T-helper 2 cell treated with Interferon-gamma antibody and Interleukin-4, amounts not matched to agents 5 μg/mL and 100 μg/mL, for 36 hours (primary cell): ENCODE measurements at regions not wholly inside any gene's neighbourhood (a gene's known extent, or its start where the extent isn't known, plus 50 kb on each side); places are given as distances from the start of the nearest gene placed in this dataset.

Experiments
- DNase-seq: peaks from one replicate; pipeline ENCODE4 v3.0.0; 2021; ENCODE audit warnings: low spot score
- H3K27ac Mint-ChIP-seq: one replicate; pipeline ENCODE4 v1.8.0; 2021; ENCODE audit warnings: mild to moderate bottlenecking, mixed read lengths
- H3K27me3 Mint-ChIP-seq: one replicate; pipeline ENCODE4 v1.8.0; 2021; ENCODE audit warnings: low read depth, mixed read lengths
- H3K36me3 Mint-ChIP-seq: one replicate; pipeline ENCODE4 v1.8.0; 2021; ENCODE audit warnings: low read depth, mixed read lengths
- H3K4me1 Mint-ChIP-seq: one replicate; pipeline ENCODE4 v1.8.0; 2021; ENCODE audit warnings: low read depth, mixed read lengths
- H3K4me3 Mint-ChIP-seq: one replicate; pipeline ENCODE4 v1.8.0; 2022; ENCODE audit warnings: mild to moderate bottlenecking, moderate library complexity, mixed read lengths
- H3K9me3 Mint-ChIP-seq: one replicate; pipeline ENCODE4 v1.8.0; 2021; ENCODE audit warnings: mixed read lengths

GRCh38 chr22:49040111-49040510 lies 787.6 kb downstream of the BRD1 start:
- Mint-ChIP-seq H3K36me3 (no peaks in the 10 kb centered on the region), H3K27me3 (no peaks in the 10 kb centered on the region), H3K9me3 (peaks cover 5% of the 10 kb centered on the region), H3K27ac (no peak overlapping the region), H3K4me3 (no peak overlapping the region), H3K4me1 (no peaks in the 10 kb centered on the region)
- no peak for DNase-seq

DNA sequence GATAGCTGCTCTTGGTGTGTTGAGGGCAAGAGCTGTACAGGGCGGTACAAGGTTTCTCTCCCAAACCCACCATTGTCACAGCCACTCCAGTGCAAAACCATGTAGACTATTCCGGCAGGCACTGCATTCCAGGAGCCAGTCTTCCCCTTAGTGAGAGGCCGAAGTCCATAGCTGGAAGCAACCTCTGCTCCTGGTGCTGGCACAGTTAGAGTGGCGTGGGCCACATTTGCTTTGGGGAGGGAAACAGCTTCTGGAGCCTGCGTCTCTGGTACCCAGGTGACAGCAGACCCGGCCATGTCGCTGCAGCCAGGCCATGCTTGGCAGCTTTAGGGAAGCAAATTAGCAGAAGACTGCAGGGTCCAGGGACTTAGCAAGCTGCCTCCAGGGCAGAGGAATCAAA lies 788.0 kb downstream of the BRD1 start:
- DNase-seq = no peak
- no peaks in the 10 kb centered on the region for H3K36me3 Mint-ChIP-seq
- H3K27me3 Mint-ChIP-seq = no peaks in the 10 kb centered on the region
- no peak overlapping the region for H3K4me3 Mint-ChIP-seq
- peaks cover 5% of the 10 kb centered on the region for H3K9me3 Mint-ChIP-seq
- no peaks in the 10 kb centered on the region for H3K4me1 Mint-ChIP-seq
- H3K27ac Mint-ChIP-seq = no peak overlapping the region

- H3K4me3 Mint-ChIP-seq = no peak overlapping the region
- H3K36me3 Mint-ChIP-seq = no peaks in the 10 kb centered on the region
- H3K9me3 Mint-ChIP-seq = peaks cover 5% of the 10 kb centered on the region
- DNase-seq = no peak
- H3K27me3 Mint-ChIP-seq = no peaks in the 10 kb centered on the region
- no peak overlapping the region for H3K27ac Mint-ChIP-seq
- H3K4me1 Mint-ChIP-seq = no peaks in the 10 kb centered on the region
Measured at GRCh38 chr22:49037701-49038245, 789.9 kb downstream of the BRD1 start.

DNA sequence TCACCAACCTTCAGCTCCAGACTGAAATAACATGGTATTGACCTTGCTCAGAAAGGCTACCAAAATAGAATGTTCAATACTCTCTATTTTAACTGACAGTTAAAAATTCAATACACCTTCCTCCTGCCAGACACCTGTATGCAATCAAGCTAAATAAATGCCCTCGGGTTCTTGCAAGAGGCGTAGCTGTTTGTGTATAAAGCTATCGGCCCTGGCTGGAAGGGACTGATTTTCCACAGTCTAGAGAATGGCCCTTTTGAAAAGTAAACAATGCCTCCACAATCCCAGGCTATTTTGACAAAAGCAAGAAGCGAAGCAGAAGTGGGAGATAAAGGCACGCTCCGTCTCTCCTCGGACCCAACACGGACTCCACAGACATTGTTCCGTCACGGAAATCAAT lies 791.2 kb downstream of the BRD1 start:
- H3K4me3 Mint-ChIP-seq = no peak overlapping the region
- H3K36me3 Mint-ChIP-seq = no peaks in the 10 kb centered on the region
- no peak for DNase-seq
- H3K9me3 Mint-ChIP-seq = peaks cover 5% of the 10 kb centered on the region
- no peaks in the 10 kb centered on the region for H3K27me3 Mint-ChIP-seq
- H3K27ac Mint-ChIP-seq = no peak overlapping the region
- H3K4me1 Mint-ChIP-seq = no peaks in the 10 kb centered on the region

GRCh38 chr22:49035818-49036457 lies 791.7 kb downstream of the BRD1 start:
- DNase-seq = no peak
- Mint-ChIP-seq H3K36me3 (no peaks in the 10 kb centered on the region), H3K27ac (no peak overlapping the region), H3K4me1 (no peaks in the 10 kb centered on the region), H3K4me3 (no peak overlapping the region), H3K9me3 (peaks cover 5% of the 10 kb centered on the region), H3K27me3 (no peaks in the 10 kb centered on the region)

- Mint-ChIP-seq H3K36me3 (no peaks in the 10 kb centered on the region), H3K27ac (no peak overlapping the region)
Measured at GRCh38 chr22:49034836-49035817, 792.5 kb downstream of the BRD1 start.

GRCh38 chr22:49033616-49034015 lies 794.1 kb downstream of the BRD1 start:
- Mint-ChIP-seq H3K27me3 (no peaks in the 10 kb centered on the region), H3K27ac (no peak overlapping the region), H3K4me1 (no peaks in the 10 kb centered on the region), H3K36me3 (no peaks in the 10 kb centered on the region), H3K4me3 (no peak overlapping the region), H3K9me3 (peaks cover 5% of the 10 kb centered on the region)
- DNase-seq = no peak

More at GRCh38 chr22:49034836-49035817, 792.5 kb downstream of the BRD1 start:
- Mint-ChIP-seq H3K9me3 (peaks cover 5% of the 10 kb centered on the region), H3K4me1 (no peaks in the 10 kb centered on the region), H3K27me3 (no peaks in the 10 kb centered on the region), H3K4me3 (no peak overlapping the region)
- DNase-seq = no peak

GRCh38 chr22:49032821-49033220 lies 794.9 kb downstream of the BRD1 start:
- peaks cover 5% of the 10 kb centered on the region for H3K9me3 Mint-ChIP-seq
- no peak overlapping the region for H3K4me3 Mint-ChIP-seq
- H3K4me1 Mint-ChIP-seq = no peaks in the 10 kb centered on the region
- no peaks in the 10 kb centered on the region for H3K36me3 Mint-ChIP-seq
- H3K27me3 Mint-ChIP-seq = no peaks in the 10 kb centered on the region
- no peak for DNase-seq
- no peak overlapping the region for H3K27ac Mint-ChIP-seq

- Mint-ChIP-seq H3K4me1 (no peaks in the 10 kb centered on the region), H3K27ac (no peak overlapping the region), H3K9me3 (peaks cover 3% of the 10 kb centered on the region), H3K27me3 (no peaks in the 10 kb centered on the region), H3K4me3 (no peak overlapping the region), H3K36me3 (no peaks in the 10 kb centered on the region)
- no peak for DNase-seq
Measured at GRCh38 chr22:49031746-49032330, 795.8 kb downstream of the BRD1 start.

DNA sequence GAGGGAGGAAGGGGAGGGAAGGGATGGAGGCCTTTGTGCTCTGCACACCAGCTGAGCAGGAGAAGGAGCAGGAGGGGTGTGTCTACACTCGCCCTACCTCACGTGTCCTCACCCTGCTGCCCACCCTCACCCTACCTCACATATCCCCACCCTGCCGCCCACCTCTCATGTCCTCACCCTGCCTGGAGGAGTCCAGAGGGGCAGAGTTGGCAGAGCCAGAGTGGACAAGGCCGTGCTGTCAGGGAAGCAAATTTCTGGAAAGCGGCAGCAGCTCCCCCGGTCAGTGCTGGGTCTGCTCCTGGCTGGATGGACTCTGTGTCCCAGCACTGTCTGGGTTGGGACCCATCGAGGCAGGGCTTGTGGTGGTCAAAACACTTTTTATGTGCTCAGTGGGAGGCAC lies 799.6 kb downstream of the BRD1 start:
- no peak for DNase-seq
- Mint-ChIP-seq H3K36me3 (no peaks in the 10 kb centered on the region), H3K9me3 (no peaks in the 10 kb centered on the region), H3K27ac (no peak overlapping the region), H3K4me1 (no peaks in the 10 kb centered on the region), H3K4me3 (no peak overlapping the region), H3K27me3 (no peaks in the 10 kb centered on the region)

DNA sequence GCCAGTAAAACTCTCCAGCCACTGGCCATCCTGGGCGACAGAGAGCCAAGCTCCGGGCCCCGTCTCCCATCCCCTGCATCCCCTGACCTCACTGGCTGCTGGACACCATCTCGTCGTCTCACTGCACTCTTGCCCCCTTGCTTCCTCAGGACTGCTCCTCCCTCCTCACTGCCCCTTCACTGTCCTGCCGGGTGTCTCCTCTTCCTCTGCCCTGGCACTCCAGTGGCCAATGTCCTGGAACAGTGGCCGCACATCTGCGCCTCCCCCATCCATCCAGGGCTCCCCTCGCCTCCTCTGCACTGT lies 800.4 kb downstream of the BRD1 start:
- H3K4me1 Mint-ChIP-seq = no peaks in the 10 kb centered on the region
- H3K27me3 Mint-ChIP-seq = no peaks in the 10 kb centered on the region
- no peak overlapping the region for H3K4me3 Mint-ChIP-seq
- H3K36me3 Mint-ChIP-seq = no peaks in the 10 kb centered on the region
- no peaks in the 10 kb centered on the region for H3K9me3 Mint-ChIP-seq
- no peak for DNase-seq
- no peak overlapping the region for H3K27ac Mint-ChIP-seq

GRCh38 chr22:49026494-49027367 lies 800.9 kb downstream of the BRD1 start:
- Mint-ChIP-seq H3K4me3 (no peak overlapping the region), H3K27ac (no peak overlapping the region), H3K36me3 (no peaks in the 10 kb centered on the region), H3K9me3 (no peaks in the 10 kb centered on the region), H3K4me1 (no peaks in the 10 kb centered on the region), H3K27me3 (no peaks in the 10 kb centered on the region)
- no peak for DNase-seq

GRCh38 chr22:49025791-49026493 lies 801.7 kb downstream of the BRD1 start:
- no peaks in the 10 kb centered on the region for H3K4me1 Mint-ChIP-seq
- no peak overlapping the region for H3K4me3 Mint-ChIP-seq
- H3K27me3 Mint-ChIP-seq = no peaks in the 10 kb centered on the region
- no peak for DNase-seq
- H3K9me3 Mint-ChIP-seq = no peaks in the 10 kb centered on the region
- no peaks in the 10 kb centered on the region for H3K36me3 Mint-ChIP-seq
- H3K27ac Mint-ChIP-seq = no peak overlapping the region
